ENCODE measurements at regions not wholly inside any gene's neighbourhood (a gene's known extent, or its start where the extent isn't known, plus 50 kb on each side); places are given as distances from the start of the nearest gene placed in this dataset.

- TF ChIP-seq CTCF (conservative IDR thresholded peaks at IDR 0.05; ENCODE audit: low read depth in 2 of 2) (no peak), ETS1 (IDR thresholded peaks at IDR 0.05) (no peak)
Measured at GRCh38 chr4:12122316-12122715, 693.6 kb upstream of the HS3ST1 start.
